ENCODE measurements at regions not wholly inside any gene's neighbourhood (a gene's known extent, or its start where the extent isn't known, plus 50 kb on each side); places are given as distances from the start of the nearest gene placed in this dataset.

DNA sequence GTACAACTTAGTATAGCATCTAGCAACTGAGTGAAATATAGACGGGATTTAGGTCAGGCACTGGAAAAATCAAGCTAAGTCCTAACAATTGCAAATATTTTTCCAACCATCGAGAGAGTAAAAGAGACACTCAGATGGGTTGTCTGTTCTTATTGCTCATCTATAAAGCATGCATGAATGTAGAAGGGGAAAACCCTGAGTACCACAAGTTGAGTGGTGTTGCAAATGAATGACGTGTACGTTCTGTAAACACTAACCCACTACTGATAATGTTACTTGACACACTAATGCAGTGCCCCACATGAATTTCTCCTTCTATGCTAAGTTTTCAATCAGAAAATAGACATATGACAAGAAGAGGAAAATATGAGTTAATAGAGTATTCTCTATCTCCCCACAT is 211.2 kb downstream of the COX18 start:
- Histone ChIP-seq H3K9me3 (ENCODE audit: control insufficient read depth in 4 of 4, low read length in 3 of 4) (no peaks in the 10 kb centered on the region), H3K9ac (ENCODE audit: low read depth in 1 of 2, low read length in 2 of 2) (no peak overlapping the region), H3K4me1 (ENCODE audit: control insufficient read depth in 4 of 4, insufficient read depth in 4 of 4, low read length in 3 of 4) (no peaks in the 10 kb centered on the region), H3K27ac (ENCODE audit: low read depth in 1 of 2, low read length in 2 of 2) (no peak overlapping the region), H3K27me3 (ENCODE audit: control insufficient read depth in 4 of 4, insufficient read depth in 4 of 4, low read length in 3 of 4) (no peaks in the 10 kb centered on the region), H3K36me3 (ENCODE audit: control insufficient read depth in 4 of 4, insufficient read depth in 3 of 4, low read depth in 1 of 4, low read length in 3 of 4) (no peaks in the 10 kb centered on the region), H3K4me3 (ENCODE audit: low read depth in 1 of 3, low read length in 3 of 3) (no peak overlapping the region)
- no peak for TF ChIP-seq FOXA1 (IDR thresholded peaks at IDR 0.05)
- WGBS = 84% methylated on average over 4 of the region's 4 CpGs
- DNase-seq (ENCODE audit: low spot score) = no peak

DNA sequence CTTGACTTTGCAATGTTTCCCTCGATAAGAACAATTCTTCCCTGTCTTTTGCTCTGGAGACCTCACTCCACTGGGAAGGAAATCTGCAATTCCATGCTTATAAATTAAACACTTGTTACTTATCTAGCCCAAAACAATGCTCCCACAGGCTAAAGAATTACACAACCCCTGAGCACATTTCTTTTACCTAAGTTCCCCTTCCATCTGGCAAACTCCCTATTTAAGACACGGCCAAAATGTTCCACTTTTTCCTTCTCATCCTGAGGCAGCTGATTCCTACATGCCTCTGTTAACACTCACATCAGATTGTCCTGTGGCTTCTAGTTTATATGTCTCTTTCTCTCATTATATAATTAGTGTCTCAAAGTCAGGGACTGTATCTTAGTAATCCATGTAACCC is 211.7 kb downstream of the COX18 start:
- Histone ChIP-seq H3K9me3 (ENCODE audit: control insufficient read depth in 4 of 4, low read length in 3 of 4) (no peaks in the 10 kb centered on the region), H3K27me3 (ENCODE audit: control insufficient read depth in 4 of 4, insufficient read depth in 4 of 4, low read length in 3 of 4) (no peaks in the 10 kb centered on the region)
- TF ChIP-seq HNF4G (IDR thresholded peaks at IDR 0.05) (no peak), SP1 (IDR thresholded peaks at IDR 0.05) (no peak), YY1 (IDR thresholded peaks at IDR 0.05) (no peak), FOXA2 (IDR thresholded peaks at IDR 0.05) (no peak), EGR1 (IDR thresholded peaks at IDR 0.05; ENCODE audit: low read depth in 2 of 2) (no peak), NR2F2 (IDR thresholded peaks at IDR 0.05) (no peak), RXRA (IDR thresholded peaks at IDR 0.05) (no peak), FOXA1 (IDR thresholded peaks at IDR 0.05) (no peak), JUND (IDR thresholded peaks at IDR 0.05) (no peak), RAD21 (IDR thresholded peaks at IDR 0.05) (no peak), TAF1 (conservative IDR thresholded peaks at IDR 0.05) (no peak), GABPA (IDR thresholded peaks at IDR 0.05 in 1 of 2, conservative IDR thresholded peaks at IDR 0.05 in 1 of 2) (no peak), HNF4A (conservative IDR thresholded peaks at IDR 0.05) (no peak)
- TF ChIP-seq, protein P1, sequence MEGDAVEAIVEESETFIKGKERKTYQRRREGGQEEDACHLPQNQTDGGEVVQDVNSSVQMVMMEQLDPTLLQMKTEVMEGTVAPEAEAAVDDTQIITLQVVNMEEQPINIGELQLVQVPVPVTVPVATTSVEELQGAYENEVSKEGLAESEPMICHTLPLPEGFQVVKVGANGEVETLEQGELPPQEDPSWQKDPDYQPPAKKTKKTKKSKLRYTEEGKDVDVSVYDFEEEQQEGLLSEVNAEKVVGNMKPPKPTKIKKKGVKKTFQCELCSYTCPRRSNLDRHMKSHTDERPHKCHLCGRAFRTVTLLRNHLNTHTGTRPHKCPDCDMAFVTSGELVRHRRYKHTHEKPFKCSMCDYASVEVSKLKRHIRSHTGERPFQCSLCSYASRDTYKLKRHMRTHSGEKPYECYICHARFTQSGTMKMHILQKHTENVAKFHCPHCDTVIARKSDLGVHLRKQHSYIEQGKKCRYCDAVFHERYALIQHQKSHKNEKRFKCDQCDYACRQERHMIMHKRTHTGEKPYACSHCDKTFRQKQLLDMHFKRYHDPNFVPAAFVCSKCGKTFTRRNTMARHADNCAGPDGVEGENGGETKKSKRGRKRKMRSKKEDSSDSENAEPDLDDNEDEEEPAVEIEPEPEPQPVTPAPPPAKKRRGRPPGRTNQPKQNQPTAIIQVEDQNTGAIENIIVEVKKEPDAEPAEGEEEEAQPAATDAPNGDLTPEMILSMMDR (IDR thresholded peaks at IDR 0.05; ENCODE audit: low read depth, low read length, missing input control) = no peak
- TF ChIP-seq, protein P2, sequence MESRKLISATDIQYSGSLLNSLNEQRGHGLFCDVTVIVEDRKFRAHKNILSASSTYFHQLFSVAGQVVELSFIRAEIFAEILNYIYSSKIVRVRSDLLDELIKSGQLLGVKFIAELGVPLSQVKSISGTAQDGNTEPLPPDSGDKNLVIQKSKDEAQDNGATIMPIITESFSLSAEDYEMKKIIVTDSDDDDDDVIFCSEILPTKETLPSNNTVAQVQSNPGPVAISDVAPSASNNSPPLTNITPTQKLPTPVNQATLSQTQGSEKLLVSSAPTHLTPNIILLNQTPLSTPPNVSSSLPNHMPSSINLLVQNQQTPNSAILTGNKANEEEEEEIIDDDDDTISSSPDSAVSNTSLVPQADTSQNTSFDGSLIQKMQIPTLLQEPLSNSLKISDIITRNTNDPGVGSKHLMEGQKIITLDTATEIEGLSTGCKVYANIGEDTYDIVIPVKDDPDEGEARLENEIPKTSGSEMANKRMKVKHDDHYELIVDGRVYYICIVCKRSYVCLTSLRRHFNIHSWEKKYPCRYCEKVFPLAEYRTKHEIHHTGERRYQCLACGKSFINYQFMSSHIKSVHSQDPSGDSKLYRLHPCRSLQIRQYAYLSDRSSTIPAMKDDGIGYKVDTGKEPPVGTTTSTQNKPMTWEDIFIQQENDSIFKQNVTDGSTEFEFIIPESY (IDR thresholded peaks at IDR 0.05) = no peak
- TF ChIP-seq, protein P3, sequence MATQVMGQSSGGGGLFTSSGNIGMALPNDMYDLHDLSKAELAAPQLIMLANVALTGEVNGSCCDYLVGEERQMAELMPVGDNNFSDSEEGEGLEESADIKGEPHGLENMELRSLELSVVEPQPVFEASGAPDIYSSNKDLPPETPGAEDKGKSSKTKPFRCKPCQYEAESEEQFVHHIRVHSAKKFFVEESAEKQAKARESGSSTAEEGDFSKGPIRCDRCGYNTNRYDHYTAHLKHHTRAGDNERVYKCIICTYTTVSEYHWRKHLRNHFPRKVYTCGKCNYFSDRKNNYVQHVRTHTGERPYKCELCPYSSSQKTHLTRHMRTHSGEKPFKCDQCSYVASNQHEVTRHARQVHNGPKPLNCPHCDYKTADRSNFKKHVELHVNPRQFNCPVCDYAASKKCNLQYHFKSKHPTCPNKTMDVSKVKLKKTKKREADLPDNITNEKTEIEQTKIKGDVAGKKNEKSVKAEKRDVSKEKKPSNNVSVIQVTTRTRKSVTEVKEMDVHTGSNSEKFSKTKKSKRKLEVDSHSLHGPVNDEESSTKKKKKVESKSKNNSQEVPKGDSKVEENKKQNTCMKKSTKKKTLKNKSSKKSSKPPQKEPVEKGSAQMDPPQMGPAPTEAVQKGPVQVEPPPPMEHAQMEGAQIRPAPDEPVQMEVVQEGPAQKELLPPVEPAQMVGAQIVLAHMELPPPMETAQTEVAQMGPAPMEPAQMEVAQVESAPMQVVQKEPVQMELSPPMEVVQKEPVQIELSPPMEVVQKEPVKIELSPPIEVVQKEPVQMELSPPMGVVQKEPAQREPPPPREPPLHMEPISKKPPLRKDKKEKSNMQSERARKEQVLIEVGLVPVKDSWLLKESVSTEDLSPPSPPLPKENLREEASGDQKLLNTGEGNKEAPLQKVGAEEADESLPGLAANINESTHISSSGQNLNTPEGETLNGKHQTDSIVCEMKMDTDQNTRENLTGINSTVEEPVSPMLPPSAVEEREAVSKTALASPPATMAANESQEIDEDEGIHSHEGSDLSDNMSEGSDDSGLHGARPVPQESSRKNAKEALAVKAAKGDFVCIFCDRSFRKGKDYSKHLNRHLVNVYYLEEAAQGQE (IDR thresholded peaks at IDR 0.05) = no peak
- TF ChIP-seq, protein P4, sequence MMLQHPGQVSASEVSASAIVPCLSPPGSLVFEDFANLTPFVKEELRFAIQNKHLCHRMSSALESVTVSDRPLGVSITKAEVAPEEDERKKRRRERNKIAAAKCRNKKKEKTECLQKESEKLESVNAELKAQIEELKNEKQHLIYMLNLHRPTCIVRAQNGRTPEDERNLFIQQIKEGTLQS (IDR thresholded peaks at IDR 0.05) = no peak
- TF ChIP-seq, protein P5, sequence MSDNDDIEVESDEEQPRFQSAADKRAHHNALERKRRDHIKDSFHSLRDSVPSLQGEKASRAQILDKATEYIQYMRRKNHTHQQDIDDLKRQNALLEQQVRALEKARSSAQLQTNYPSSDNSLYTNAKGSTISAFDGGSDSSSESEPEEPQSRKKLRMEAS (IDR thresholded peaks at IDR 0.05) = no peak

More for the DNA sequence above, 211.7 kb downstream of the COX18 start:
- DNase-seq (ENCODE audit: low spot score) = no peak
- Histone ChIP-seq H3K9ac (ENCODE audit: low read depth in 1 of 2, low read length in 2 of 2) (no peak overlapping the region), H3K36me3 (ENCODE audit: control insufficient read depth in 4 of 4, insufficient read depth in 3 of 4, low read depth in 1 of 4, low read length in 3 of 4) (no peaks in the 10 kb centered on the region), H3K4me1 (ENCODE audit: control insufficient read depth in 4 of 4, insufficient read depth in 4 of 4, low read length in 3 of 4) (no peaks in the 10 kb centered on the region), H3K4me3 (ENCODE audit: low read depth in 1 of 3, low read length in 3 of 3) (no peak overlapping the region), H3K27ac (ENCODE audit: low read depth in 1 of 2, low read length in 2 of 2) (no peak overlapping the region)
- WGBS = 47% methylated on average over 2 of the region's 2 CpGs
